8988T (cell line): ENCODE measurements at regions not wholly inside any gene's neighbourhood (a gene's known extent, or its start where the extent isn't known, plus 50 kb on each side); places are given as distances from the start of the nearest gene placed in this dataset.
"Not testable (repeated sequence)": the region's sequence is repeated elsewhere in the genome, so short reads cannot be mapped to it uniquely, and the experiment has no call there.

Experiments used
- DNase-seq: peaks from one replicate; pipeline ENCODE4 v3.0.0; 2011

GRCh38 chr5:82639393-82640144 is 361.4 kb upstream of the RPS23 start:
- DNase-seq: no peak

GRCh38 chr5:82636591-82636990 is 358.4 kb upstream of the RPS23 start:
- no peak for DNase-seq

- no peak for DNase-seq
Measured at GRCh38 chr5:82635561-82636288, 357.6 kb upstream of the RPS23 start.

- DNase-seq: no peak
Measured at GRCh38 chr5:82628364-82628910, 350.3 kb upstream of the RPS23 start.

- DNase-seq: not testable (repeated sequence)
Measured at GRCh38 chr5:82626905-82627591, 348.9 kb upstream of the RPS23 start.

- not testable (repeated sequence) for DNase-seq
Measured at GRCh38 chr5:82626012-82626411, 347.9 kb upstream of the RPS23 start.

- no peak for DNase-seq
Measured at GRCh38 chr5:82624062-82624461, 345.9 kb upstream of the RPS23 start.

GRCh38 chr5:82622711-82623514 is 344.8 kb upstream of the RPS23 start:
- no peak for DNase-seq

- DNase-seq: no peak
Measured at GRCh38 chr5:82622205-82622604, 344.1 kb upstream of the RPS23 start.

GRCh38 chr5:82620957-82621600 is 342.9 kb upstream of the RPS23 start:
- DNase-seq: no peak

GRCh38 chr5:82619097-82619496 is 340.9 kb upstream of the RPS23 start:
- DNase-seq: no peak

GRCh38 chr5:82614706-82615105 is 336.6 kb upstream of the RPS23 start:
- DNase-seq: no peak

- no peak for DNase-seq
Measured at GRCh38 chr5:82613891-82614290, 335.7 kb upstream of the RPS23 start.

- no peak for DNase-seq
Measured at GRCh38 chr5:82610686-82611085, 332.5 kb upstream of the RPS23 start.

GRCh38 chr5:82605441-82605973 is 327.4 kb upstream of the RPS23 start:
- no peak for DNase-seq

GRCh38 chr5:82603033-82603987 is 325.2 kb upstream of the RPS23 start:
- no peak for DNase-seq

GRCh38 chr5:82601861-82602260 is 323.7 kb upstream of the RPS23 start:
- no peak for DNase-seq

- DNase-seq: no peak
Measured at GRCh38 chr5:82601077-82601476, 322.9 kb upstream of the RPS23 start.

- no peak for DNase-seq
Measured at GRCh38 chr5:82599692-82600091, 321.5 kb upstream of the RPS23 start.

- DNase-seq: no peak
Measured at GRCh38 chr5:82599030-82599429, 320.9 kb upstream of the RPS23 start.

GRCh38 chr5:82597437-82597836 is 319.3 kb upstream of the RPS23 start:
- no peak for DNase-seq
